ENCODE measurements at regions not wholly inside any gene's neighbourhood (a gene's known extent, or its start where the extent isn't known, plus 50 kb on each side); places are given as distances from the start of the nearest gene placed in this dataset.

DNA sequence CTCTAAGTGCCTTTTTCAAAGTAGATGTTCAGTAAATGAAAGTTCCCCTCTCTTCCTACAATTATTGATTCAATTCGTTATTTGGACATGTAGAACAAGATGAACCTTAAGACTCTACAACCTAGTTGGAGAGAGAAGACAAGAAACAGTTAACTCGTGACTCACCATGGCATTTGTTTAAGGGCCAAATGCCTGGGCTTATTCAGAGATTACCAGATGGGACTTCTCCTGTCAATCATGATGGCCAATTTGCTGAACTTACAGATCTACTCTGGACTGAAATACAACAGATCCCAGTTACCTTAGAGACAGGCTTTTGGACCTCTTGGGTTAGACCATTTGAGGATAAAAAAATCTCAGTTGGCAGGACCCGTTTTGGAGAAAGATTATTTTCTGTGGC, 93.5 kb downstream of the C1orf94 start:
- Histone ChIP-seq H3K9me3 (ENCODE audit: control insufficient read depth in 1 of 2, insufficient read depth in 1 of 2, low read depth in 1 of 2, low read length in 2 of 2) (no peaks in the 10 kb centered on the region), H3K36me3 (ENCODE audit: control insufficient read depth in 1 of 2, insufficient read depth in 2 of 2, low read length in 2 of 2) (no peaks in the 10 kb centered on the region), H3K27ac (ENCODE audit: low read depth, low read length) (no peak overlapping the region), H3K27me3 (ENCODE audit: insufficient read depth, low read length) (peaks cover 13% of the 10 kb centered on the region; the same call in 1 of the 2 replicates), H3K9ac (ENCODE audit: low read length) (no peak overlapping the region), H3K4me1 (ENCODE audit: control insufficient read depth in 1 of 2, insufficient read depth in 2 of 2, low read length in 2 of 2) (no peaks in the 10 kb centered on the region), H3K79me2 (ENCODE audit: insufficient read depth, low read length) (no peaks in the 10 kb centered on the region), H3K4me2 (ENCODE audit: low read length) (no peak overlapping the region), H3K4me3 (replicated peaks in 1 of 2; ENCODE audit: low read depth in 1 of 2, low read length in 2 of 2) (no peak overlapping the region), H4K20me1 (ENCODE audit: insufficient read depth) (no peaks in the 10 kb centered on the region; the same call in 1 of the 2 replicates), H3K9me2 (ENCODE audit: insufficient read depth) (no peaks in the 10 kb centered on the region), H2AFZ (ENCODE audit: low read depth, low read length, poor library complexity, severe bottlenecking) (no peak overlapping the region)
- TF ChIP-seq YY1 (IDR thresholded peaks at IDR 0.05; ENCODE audit: extremely low read depth, insufficient replicate concordance, low read depth, low read length) (no peak), EZH2phosphoT487 (IDR thresholded peaks at IDR 0.05; ENCODE audit: borderline replicate concordance) (no peak), POLR2AphosphoS5 (IDR thresholded peaks at IDR 0.05; ENCODE audit: low read depth, low read length) (no peak), SIN3A (IDR thresholded peaks at IDR 0.05; ENCODE audit: low read depth) (no peak), CBX3 (IDR thresholded peaks at IDR 0.05; ENCODE audit: low read depth) (no peak), SRF (IDR thresholded peaks at IDR 0.05; ENCODE audit: low read depth) (no peak), FOSL1 (IDR thresholded peaks at IDR 0.05; ENCODE audit: low read depth) (no peak), ZFX (IDR thresholded peaks at IDR 0.05) (no peak), RAD21 (IDR thresholded peaks at IDR 0.05; ENCODE audit: low read depth) (no peak), SP1 (IDR thresholded peaks at IDR 0.05; ENCODE audit: low read depth) (no peak), ELF1 (IDR thresholded peaks at IDR 0.05; ENCODE audit: borderline replicate concordance, low read depth) (no peak), POLR2A (IDR thresholded peaks at IDR 0.05; ENCODE audit: borderline replicate concordance, extremely low read depth, insufficient read depth, insufficient read length) (no peak), EZH2 (IDR thresholded peaks at IDR 0.05) (no peak), CEBPB (IDR thresholded peaks at IDR 0.05; ENCODE audit: low read depth) (no peak), JUND (IDR thresholded peaks at IDR 0.05) (no peak)
- TF ChIP-seq, protein P1, sequence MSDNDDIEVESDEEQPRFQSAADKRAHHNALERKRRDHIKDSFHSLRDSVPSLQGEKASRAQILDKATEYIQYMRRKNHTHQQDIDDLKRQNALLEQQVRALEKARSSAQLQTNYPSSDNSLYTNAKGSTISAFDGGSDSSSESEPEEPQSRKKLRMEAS (IDR thresholded peaks at IDR 0.05): no peak
- TF ChIP-seq, protein P2, sequence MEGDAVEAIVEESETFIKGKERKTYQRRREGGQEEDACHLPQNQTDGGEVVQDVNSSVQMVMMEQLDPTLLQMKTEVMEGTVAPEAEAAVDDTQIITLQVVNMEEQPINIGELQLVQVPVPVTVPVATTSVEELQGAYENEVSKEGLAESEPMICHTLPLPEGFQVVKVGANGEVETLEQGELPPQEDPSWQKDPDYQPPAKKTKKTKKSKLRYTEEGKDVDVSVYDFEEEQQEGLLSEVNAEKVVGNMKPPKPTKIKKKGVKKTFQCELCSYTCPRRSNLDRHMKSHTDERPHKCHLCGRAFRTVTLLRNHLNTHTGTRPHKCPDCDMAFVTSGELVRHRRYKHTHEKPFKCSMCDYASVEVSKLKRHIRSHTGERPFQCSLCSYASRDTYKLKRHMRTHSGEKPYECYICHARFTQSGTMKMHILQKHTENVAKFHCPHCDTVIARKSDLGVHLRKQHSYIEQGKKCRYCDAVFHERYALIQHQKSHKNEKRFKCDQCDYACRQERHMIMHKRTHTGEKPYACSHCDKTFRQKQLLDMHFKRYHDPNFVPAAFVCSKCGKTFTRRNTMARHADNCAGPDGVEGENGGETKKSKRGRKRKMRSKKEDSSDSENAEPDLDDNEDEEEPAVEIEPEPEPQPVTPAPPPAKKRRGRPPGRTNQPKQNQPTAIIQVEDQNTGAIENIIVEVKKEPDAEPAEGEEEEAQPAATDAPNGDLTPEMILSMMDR (IDR thresholded peaks at IDR 0.05 in 2 of 3, conservative IDR thresholded peaks at IDR 0.05 in 1 of 3; ENCODE audit: borderline replicate concordance in 1 of 3, insufficient read depth in 1 of 3, low read depth in 2 of 3, low read length in 2 of 3): no peak
- TF ChIP-seq, protein P3, sequence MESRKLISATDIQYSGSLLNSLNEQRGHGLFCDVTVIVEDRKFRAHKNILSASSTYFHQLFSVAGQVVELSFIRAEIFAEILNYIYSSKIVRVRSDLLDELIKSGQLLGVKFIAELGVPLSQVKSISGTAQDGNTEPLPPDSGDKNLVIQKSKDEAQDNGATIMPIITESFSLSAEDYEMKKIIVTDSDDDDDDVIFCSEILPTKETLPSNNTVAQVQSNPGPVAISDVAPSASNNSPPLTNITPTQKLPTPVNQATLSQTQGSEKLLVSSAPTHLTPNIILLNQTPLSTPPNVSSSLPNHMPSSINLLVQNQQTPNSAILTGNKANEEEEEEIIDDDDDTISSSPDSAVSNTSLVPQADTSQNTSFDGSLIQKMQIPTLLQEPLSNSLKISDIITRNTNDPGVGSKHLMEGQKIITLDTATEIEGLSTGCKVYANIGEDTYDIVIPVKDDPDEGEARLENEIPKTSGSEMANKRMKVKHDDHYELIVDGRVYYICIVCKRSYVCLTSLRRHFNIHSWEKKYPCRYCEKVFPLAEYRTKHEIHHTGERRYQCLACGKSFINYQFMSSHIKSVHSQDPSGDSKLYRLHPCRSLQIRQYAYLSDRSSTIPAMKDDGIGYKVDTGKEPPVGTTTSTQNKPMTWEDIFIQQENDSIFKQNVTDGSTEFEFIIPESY (IDR thresholded peaks at IDR 0.05; ENCODE audit: extremely low read depth, insufficient replicate concordance, low read length): no peak
- TF ChIP-seq, protein P4, sequence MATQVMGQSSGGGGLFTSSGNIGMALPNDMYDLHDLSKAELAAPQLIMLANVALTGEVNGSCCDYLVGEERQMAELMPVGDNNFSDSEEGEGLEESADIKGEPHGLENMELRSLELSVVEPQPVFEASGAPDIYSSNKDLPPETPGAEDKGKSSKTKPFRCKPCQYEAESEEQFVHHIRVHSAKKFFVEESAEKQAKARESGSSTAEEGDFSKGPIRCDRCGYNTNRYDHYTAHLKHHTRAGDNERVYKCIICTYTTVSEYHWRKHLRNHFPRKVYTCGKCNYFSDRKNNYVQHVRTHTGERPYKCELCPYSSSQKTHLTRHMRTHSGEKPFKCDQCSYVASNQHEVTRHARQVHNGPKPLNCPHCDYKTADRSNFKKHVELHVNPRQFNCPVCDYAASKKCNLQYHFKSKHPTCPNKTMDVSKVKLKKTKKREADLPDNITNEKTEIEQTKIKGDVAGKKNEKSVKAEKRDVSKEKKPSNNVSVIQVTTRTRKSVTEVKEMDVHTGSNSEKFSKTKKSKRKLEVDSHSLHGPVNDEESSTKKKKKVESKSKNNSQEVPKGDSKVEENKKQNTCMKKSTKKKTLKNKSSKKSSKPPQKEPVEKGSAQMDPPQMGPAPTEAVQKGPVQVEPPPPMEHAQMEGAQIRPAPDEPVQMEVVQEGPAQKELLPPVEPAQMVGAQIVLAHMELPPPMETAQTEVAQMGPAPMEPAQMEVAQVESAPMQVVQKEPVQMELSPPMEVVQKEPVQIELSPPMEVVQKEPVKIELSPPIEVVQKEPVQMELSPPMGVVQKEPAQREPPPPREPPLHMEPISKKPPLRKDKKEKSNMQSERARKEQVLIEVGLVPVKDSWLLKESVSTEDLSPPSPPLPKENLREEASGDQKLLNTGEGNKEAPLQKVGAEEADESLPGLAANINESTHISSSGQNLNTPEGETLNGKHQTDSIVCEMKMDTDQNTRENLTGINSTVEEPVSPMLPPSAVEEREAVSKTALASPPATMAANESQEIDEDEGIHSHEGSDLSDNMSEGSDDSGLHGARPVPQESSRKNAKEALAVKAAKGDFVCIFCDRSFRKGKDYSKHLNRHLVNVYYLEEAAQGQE (IDR thresholded peaks at IDR 0.05; ENCODE audit: low read depth): no peak
- DNase-seq (ENCODE audit: low read depth, low spot score): no peak
- ChIA-PET RAD21 (ENCODE audit: low non-redundant PET in 1 of 2, low total read pairs in 2 of 2, uncharacterized antibody in 2 of 2, unreplicated experiment in 2 of 2) (no interaction called here), CTCF (no interaction called here), POLR2A (no interaction called here)
- intact Hi-C loops (cut with micrococcal nuclease): no loop called here
- no peak for ATAC-seq
- no TSS peak for BruUV-seq (replicated peaks)

Measured in HCT116 (cell line).